Panc1 (cell line): ENCODE measurements at regions not wholly inside any gene's neighbourhood (a gene's known extent, or its start where the extent isn't known, plus 50 kb on each side); places are given as distances from the start of the nearest gene placed in this dataset.

Experiments
- ATAC-seq: fragments of 200-7000 bp; cut with Tn5 transposase; 2 replicates; pipeline ENCODE4 v1.9.1; 2020; ENCODE audit warnings: mild to moderate bottlenecking, moderate library complexity
- BruUV-seq: library from RNA; stranded (reverse); fragments of 400-500 nt; replicated peaks from 2 replicates; lab custom pipeline; 2021; lab: Mats Ljungman, UMichigan
- CTCF ChIA-PET: fragments of 300-600 bp; sonication (Branson Sonifier 250); formaldehyde crosslinking; loops from one replicate; lab custom pipeline; 2022; ENCODE audit warnings: antibody characterized with exemption; lab: Charles Lee
- POLR2A ChIA-PET: fragments of 300-600 bp; sonication (Branson Sonifier 250); formaldehyde crosslinking; loops from one replicate; lab custom pipeline; 2022; ENCODE audit warnings: antibody characterized with exemption; lab: Charles Lee
- DNase-seq: peaks from one replicate; pipeline ENCODE4 v3.0.0-alpha.2; 2010; ENCODE audit warnings: low read depth, low spot score
- H3K27ac ChIP-seq: 2 replicates; pipeline ENCODE4 v1.5.1; 2011; ENCODE audit warnings: mild to moderate bottlenecking, low read length, inconsistent platforms
- H3K27me3 ChIP-seq: fragments of 200-500 bp; sonication (Bioruptor generic); 2 replicates; pipeline ENCODE4 v1.6.0; 2014; ENCODE audit warnings: low read length, inconsistent platforms; ENCODE audit not compliant: control insufficient read depth, insufficient read depth
- H3K36me3 ChIP-seq: fragments of 200-500 bp; sonication (Bioruptor generic); 2 replicates; pipeline ENCODE4 v1.5.1; 2014; ENCODE audit warnings: inconsistent platforms, mild to moderate bottlenecking, low read length, moderate library complexity; ENCODE audit not compliant: control insufficient read depth, insufficient read depth
- H3K4me1 ChIP-seq: 2 replicates; pipeline ENCODE4 v1.5.1; 2011; ENCODE audit warnings: inconsistent platforms, mild to moderate bottlenecking, low read length, moderate library complexity; ENCODE audit not compliant: control insufficient read depth, insufficient read depth
- H3K4me3 ChIP-seq, 2 experiments: 2 replicates each; pipeline ENCODE4 v1.5.1; 2011 to 2012; ENCODE audit warnings: low read depth in 2 of 2, low read length in 2 of 2, mild to moderate bottlenecking in 2 of 2, inconsistent platforms in 1 of 2, moderate library complexity in 1 of 2
- H3K9me3 ChIP-seq: fragments of 200-500 bp; sonication (Bioruptor generic); 2 replicates; pipeline ENCODE4 v1.5.1; 2014; ENCODE audit warnings: low read depth, mild to moderate bottlenecking, inconsistent platforms, low read length, moderate library complexity; ENCODE audit not compliant: control insufficient read depth, insufficient read depth
- CTCF ChIP-seq: fragments of 450-650 bp; IDR thresholded peaks from 2 replicates; pipeline ENCODE4 v1.5.1; 2017; ENCODE audit warnings: mild to moderate bottlenecking
- POLR2AphosphoS5 ChIP-seq: IDR thresholded peaks from 2 replicates; pipeline ENCODE4 v1.6.1; 2012; ENCODE audit warnings: mild to moderate bottlenecking, low read depth, low read length, moderate library complexity
- REST ChIP-seq, 2 experiments: IDR thresholded peaks; 2 replicates each; pipeline ENCODE4 v1.6.1; 2011 to 2012; ENCODE audit warnings: low read depth in 2 of 2, control low read depth in 1 of 2, low read length in 1 of 2, mild to moderate bottlenecking in 1 of 2, moderate library complexity in 1 of 2; ENCODE audit not compliant: insufficient read depth in 1 of 2
- SIN3A ChIP-seq: IDR thresholded peaks from 2 replicates; pipeline ENCODE4 v1.6.1; 2012; ENCODE audit warnings: low read depth, mild to moderate bottlenecking, low read length, moderate library complexity, borderline replicate concordance; ENCODE audit not compliant: insufficient read depth
- TCF7L2 ChIP-seq: IDR thresholded peaks from 2 replicates; pipeline ENCODE4 v1.6.1; 2011; ENCODE audit warnings: mild to moderate bottlenecking, low read depth, low read length, inconsistent platforms
- in situ Hi-C: cut with HindIII; loops from 2 replicates; pipeline ENCODE4 v1.10.0; 2016; ENCODE audit warnings: low sequenced_read_pairs, low pct_unique_long_range_greater_than_20kb
- intact Hi-C: fragments of 100-400 bp; cut with micrococcal nuclease; formaldehyde crosslinking; loops from one replicate; pipeline ENCODE4 v1.10.0; 2022; ENCODE audit not compliant: unreplicated experiment

GRCh38 chr3:107062787-107063186, 314.5 kb upstream of the CCDC54 start:
- Histone ChIP-seq H3K27me3 (no peaks in the 10 kb centered on the region), H3K27ac (no peak overlapping the region), H3K9me3 (no peaks in the 10 kb centered on the region), H3K4me3 (no peak overlapping the region), H3K36me3 (no peaks in the 10 kb centered on the region; the same call in 1 of the 2 replicates), H3K4me1 (no peaks in the 10 kb centered on the region)
- ChIA-PET POLR2A (no interaction called here), CTCF (interaction anchor here (0.6 kb wide), 1 partner anchor 22 kb away, joined by 4 read pairs; no protein-coding TSS in a partner anchor)
- TF ChIP-seq REST (IDR thresholded peaks at IDR 0.05; ENCODE audit: insufficient read depth in 1 of 2, low read depth in 2 of 2, low read length in 1 of 2) (no peak), CTCF (no peak), POLR2AphosphoS5 (no peak), TCF7L2 (no peak), SIN3A (no peak)
- in situ Hi-C loops (no loop called here), intact Hi-C loops (loop anchor here (10.0 kb wide), 2 partner anchors 448 to 1378 kb away; no protein-coding TSS in a partner anchor)
- BruUV-seq = no TSS peak
- ATAC-seq (no peak), DNase-seq (no peak)

- CTCF ChIA-PET = no interaction called here
- DNase-seq = no peak
- no peak for ATAC-seq
- Histone ChIP-seq H3K27me3 (no peaks in the 10 kb centered on the region), H3K27ac (no peak overlapping the region), H3K4me1 (no peaks in the 10 kb centered on the region), H3K36me3 (no peaks in the 10 kb centered on the region; the same call in 1 of the 2 replicates), H3K4me3 (no peak overlapping the region), H3K9me3 (no peaks in the 10 kb centered on the region)
- intact Hi-C loops = loop anchor here (10.0 kb wide), 2 partner anchors 449 to 1379 kb away; no protein-coding TSS in a partner anchor
- BruUV-seq = no TSS peak
- POLR2A ChIA-PET = no interaction called here
- no peak for TF ChIP-seq REST (IDR thresholded peaks at IDR 0.05; ENCODE audit: insufficient read depth in 1 of 2, low read depth in 2 of 2, low read length in 1 of 2)
- TF ChIP-seq SIN3A = no peak
- TF ChIP-seq POLR2AphosphoS5 = no peak
- no peak for TF ChIP-seq TCF7L2
- no peak for TF ChIP-seq CTCF
- in situ Hi-C loops = no loop called here
Observed at GRCh38 chr3:107063351-107063750, 313.9 kb upstream of the CCDC54 start.
